HG03432 (cell line): ENCODE measurements at regions not wholly inside any gene's neighbourhood (a gene's known extent, or its start where the extent isn't known, plus 50 kb on each side); places are given as distances from the start of the nearest gene placed in this dataset.

Source experiments
- ATAC-seq: cut with Tn5 transposase; IDR thresholded peaks from one replicate; pipeline ENCODE4 v1.9.1; 2021; ENCODE audit warnings: mild to moderate bottlenecking, moderate library complexity; ENCODE audit not compliant: unreplicated experiment

DNA sequence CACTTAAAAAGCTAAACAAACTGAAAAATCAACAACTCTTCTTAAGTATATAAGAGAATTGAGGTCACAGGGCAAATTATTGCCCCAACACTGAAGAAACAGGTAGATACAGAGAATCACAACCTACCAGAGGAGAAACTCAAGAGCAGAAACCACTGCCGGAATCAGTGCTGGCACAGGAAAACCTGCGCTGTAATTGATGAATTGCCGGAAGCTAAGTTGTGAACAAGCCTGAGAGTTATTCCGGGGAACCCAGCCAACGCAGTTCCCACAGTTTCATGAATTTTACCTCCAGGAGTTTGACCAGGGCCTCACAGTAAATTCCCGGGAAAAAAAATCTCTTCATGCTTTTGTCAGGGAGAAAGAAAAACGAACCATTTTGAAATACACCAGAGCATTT, 657.1 kb upstream of the BRINP3 start:
- no peak for ATAC-seq

- ATAC-seq: no peak
These were observed 662.4 kb upstream of the BRINP3 start for GRCh38 chr1:191140038-191140437.

DNA sequence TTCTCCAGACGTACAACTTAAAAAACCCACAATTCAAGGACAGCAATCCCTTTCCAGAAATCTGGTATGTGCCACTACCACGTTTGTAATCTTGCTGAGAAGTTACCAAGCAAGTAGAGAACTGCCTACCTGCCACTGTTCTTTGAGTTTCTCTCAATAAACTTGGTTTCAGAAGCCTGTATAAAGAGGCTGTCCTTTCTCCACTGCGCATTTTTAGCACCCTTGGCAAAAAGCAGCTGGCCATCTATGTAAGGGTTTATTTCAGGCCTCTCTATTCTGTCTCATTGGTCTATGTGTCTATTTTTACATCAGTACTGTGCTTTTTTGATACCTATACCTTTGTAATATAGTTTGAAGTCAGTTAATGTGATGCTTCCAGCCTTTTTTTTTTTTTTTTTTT, 665.1 kb upstream of the BRINP3 start:
- ATAC-seq: no peak

- no peak for ATAC-seq
These were observed 668.2 kb upstream of the BRINP3 start for GRCh38 chr1:191145834-191146233.

DNA sequence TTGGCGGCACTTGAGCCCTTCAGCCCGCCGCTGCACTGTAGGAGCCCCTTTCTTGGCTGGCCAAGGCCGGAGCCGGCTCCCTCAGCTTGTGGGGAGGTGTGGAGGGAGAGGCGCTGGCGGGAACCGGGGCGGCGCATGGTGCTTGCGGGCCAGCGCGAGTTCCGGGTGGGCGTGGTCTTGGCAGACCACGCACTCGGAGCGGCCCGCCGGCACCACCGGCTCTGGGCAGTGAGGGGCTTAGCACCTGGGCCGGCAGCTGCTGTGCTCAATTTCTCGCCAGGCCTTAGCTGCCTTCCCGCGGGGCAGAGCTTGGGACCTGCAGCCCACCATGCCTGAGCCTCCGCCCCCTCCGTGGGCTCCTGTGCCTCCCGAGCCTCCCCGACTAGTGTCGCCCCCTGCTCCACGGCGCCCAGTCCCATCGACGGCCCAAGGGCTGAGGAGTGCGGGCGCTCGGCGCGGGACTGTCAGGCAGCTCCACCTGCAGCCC, 673.7 kb upstream of the BRINP3 start:
- no peak for ATAC-seq

DNA sequence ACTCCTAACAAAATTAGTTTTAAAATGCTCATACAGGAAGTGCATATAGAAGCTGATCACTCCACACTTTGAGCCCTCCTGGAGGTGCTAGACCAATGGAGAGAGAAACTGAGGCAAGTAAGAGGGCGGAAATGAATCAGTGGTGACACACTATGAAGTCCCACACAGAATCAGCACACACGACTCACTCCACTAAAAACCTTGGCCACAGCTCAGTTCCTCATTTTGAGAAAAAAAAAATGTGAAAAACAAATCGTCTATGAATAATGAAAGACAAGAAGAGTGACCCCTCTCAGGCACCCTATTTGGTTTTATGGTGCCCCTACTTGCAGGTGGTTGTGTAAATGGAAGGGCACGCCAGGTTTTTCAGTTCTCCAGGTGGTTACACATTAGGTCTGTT, 675.1 kb upstream of the BRINP3 start:
- ATAC-seq: peak; percentile 53

DNA sequence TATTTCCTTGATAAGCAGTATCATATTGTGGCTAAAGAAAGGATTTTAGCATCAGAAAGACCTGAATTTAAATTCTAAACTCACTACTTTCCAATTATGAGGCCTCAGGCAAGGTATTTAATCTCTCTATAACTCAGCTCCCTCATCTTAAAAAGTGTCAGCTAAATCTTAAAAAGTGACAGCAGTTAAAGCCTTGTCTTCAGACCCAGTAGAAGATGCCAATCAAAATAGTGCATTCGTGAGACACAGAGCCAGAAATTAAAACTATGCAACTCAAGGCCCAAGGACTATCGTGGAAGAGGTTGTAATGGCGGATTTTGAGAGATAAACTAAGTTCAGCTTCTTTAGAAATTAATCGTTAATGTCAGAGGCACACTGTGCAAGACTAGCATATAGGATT, 677.5 kb upstream of the BRINP3 start:
- ATAC-seq: no peak

DNA sequence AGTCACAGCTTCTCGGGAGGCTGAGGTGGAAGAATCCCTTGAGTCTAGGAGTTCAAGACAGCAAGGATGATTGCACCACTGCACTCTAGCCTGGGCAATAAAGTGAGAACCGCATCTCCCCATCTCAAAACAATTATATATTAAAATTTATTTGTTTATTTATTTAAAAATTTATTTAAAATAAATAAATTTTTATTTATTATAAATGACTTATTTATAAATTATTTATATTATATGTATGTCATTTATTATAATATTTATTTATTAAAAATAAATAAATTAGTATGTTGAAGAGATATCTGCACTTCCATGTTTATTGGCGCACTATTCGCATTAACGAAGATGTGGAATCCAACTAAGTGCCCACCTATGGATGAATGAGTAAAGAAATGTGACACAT, 683.2 kb upstream of the BRINP3 start:
- ATAC-seq: no peak

DNA sequence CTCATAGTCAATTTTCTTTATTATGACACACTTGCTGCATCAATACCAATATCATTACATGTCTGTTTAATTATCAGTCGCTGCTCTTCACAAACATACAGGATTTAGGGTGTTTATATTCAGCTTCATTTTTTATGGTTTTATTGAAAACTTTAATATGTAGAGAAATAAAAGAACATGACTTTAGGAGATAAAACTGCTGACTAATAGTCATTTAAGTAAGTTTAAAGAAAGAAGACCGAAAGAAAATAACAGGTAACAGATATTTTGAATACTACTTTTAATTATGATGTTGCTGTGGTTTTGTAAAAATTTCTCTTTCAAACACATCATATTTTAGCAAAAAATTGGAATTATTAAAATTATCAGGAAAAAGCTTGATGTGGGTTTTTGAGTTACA, 685.1 kb upstream of the BRINP3 start:
- ATAC-seq: no peak

- ATAC-seq: no peak
These were observed 686.0 kb upstream of the BRINP3 start for GRCh38 chr1:191163621-191164020.

DNA sequence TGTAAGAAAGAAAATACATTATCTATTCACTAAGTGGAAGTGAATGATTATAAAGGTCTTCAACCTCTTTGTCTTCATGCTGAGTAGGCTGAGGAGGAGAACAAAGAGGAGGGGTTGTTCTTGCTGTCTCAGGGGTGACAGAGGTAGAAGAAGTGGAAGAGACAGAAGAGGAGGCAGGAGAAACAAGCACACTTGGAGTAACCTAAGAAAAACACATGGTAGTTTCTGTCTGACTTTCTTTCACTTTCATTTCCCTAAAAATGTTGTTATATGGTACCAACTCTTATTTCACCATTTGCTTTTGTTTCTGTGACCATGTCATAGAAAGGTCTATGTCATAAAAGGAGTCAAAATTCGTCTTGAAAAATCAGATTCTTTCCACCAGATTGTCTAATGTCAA, 696.6 kb upstream of the BRINP3 start:
- peak; percentile 99 for ATAC-seq

DNA sequence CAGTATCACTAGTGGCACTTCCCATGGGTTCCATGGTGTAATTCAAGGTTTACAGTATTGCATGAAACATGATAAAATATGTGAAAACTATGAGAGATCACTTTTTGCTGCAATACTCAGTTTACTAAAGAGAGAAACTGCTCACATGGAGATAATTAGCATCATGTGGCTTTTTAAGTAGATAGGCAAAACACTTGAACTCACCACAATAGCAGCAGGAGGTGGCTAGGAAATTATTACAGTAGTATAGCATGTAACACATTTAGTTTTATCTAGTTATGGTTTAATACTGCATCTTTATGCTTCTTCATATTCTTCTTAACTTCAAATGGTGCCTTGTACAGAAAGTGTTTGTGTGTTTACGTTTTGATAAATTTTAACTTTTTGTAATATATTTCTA, 698.5 kb upstream of the BRINP3 start:
- no peak for ATAC-seq

DNA sequence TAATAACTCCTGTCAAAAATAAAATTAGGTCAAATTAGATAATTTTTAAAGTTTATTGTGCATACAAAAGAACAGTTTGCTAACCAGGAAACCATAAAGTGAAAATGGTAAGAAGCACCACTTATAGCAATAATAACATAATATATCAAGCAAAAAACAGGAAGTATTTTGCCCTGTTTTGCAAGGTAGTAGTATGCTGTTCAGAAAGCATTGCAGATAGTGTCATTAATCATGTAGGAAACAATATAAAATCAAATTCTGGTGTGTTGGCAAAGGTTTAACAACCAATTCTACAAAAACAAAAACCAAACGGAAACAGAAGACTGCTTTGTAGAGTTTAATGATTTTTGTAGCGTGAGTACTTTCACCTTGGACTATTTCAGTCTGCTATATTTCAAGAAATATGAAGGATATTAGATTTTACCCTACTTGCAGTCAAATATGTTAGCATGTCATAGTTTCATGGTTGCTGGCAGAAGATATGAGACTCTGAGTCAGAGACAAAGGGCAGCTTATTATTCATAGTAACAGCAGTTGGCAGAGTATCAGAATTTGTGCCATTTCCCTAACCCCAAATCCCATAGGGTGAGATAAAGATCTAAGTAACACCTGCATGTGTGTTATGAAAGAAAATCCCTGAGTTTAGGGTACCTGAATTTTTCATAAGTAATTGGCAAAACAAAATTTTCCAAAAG, 729.0 kb upstream of the BRINP3 start:
- ATAC-seq: peak; percentile 58

GRCh38 chr1:191222206-191222605, 744.5 kb upstream of the BRINP3 start:
- no peak for ATAC-seq

GRCh38 chr1:191240925-191241324, 763.3 kb upstream of the BRINP3 start:
- ATAC-seq: no peak

DNA sequence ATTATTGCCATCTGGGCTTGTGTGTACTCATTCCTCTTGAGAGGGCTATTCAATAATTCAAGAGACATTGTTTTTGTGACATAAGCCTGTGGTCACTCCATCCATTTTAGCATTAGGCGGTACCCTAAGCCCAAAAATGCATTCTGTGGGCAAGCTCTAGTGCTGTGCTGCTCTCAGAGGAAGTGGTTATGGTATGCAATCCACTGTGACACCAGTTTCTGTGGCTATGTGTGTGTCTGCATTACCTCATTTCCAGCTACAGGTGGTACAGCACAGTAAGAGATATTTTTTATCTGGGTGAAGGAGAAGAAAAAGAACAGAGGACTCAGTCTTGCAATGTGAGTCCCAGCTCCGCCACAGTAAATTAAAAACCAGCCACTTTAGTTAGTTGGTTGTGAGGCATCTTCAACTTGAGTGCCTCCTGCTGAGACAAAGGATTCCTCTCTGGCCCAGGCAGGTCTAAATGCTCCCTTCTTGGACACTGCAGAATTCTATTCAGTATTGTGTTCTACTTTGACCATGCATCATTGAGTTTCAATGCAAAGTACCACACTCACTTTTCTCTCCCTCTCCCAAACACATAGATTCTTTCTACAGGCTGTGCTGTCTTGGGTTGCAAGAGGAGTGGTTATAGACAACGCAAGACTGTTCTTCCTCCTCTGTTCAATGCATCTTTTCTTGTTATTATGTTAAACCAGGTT, 777.8 kb upstream of the BRINP3 start:
- ATAC-seq: peak; percentile 76

DNA sequence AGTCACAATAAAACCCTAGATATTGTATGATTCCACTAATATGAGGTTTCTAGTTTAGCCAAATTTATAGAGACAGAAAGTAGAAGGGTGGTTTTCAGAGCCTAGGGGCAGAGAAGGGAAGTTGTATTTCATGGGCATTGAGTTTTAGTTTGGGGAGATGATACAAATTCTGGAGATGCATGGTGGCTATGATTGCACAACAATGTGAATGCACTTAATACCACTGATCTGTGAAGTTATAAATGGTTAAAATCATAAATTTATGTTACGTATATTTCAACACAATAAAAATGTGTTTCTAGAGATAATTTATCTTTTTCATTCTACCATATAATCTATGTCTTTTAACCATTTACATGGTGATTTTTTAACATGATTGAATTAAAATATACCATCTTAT, 779.3 kb upstream of the BRINP3 start:
- ATAC-seq: no peak

DNA sequence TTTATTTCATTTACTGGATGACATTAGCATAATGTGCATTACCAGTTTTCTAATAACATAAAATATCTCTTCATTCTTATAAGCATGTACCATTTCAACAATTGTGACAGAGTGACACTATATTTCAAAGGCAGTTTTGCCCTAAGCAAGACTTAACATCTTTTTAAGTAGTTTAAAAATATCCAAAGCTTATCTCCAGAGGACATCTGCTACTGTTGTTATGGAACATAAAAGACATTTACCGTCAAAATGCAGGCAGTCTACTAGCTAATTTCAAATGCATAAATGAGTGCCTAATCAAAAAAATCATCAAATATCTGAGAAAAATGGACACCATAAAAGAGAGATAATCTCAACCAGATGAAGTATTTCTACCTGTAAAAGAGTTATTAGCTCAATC, 782.4 kb upstream of the BRINP3 start:
- ATAC-seq: no peak

- no peak for ATAC-seq
These were observed 783.4 kb upstream of the BRINP3 start for GRCh38 chr1:191261111-191261510.

- ATAC-seq: no peak
These were observed 801.7 kb upstream of the BRINP3 start for GRCh38 chr1:191279266-191279800.

DNA sequence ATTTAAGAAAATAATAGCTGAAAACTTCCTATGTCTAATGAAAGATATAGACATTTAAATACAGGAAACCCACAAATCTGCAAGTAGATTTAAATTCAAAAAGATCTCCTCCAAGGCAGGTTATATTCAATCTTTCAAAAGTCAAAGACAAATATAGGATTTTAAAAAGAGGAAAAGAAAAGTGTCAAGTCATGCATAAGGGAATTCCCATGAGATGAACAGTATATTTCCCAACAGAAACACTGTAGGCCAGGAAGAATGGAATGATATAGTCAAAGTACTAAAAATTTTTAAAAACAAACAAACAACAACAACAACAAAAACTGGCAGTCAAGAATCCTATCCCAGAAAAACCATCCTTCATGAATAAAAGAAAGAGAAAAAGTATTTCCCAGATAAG, 806.5 kb upstream of the BRINP3 start:
- no peak for ATAC-seq

DNA sequence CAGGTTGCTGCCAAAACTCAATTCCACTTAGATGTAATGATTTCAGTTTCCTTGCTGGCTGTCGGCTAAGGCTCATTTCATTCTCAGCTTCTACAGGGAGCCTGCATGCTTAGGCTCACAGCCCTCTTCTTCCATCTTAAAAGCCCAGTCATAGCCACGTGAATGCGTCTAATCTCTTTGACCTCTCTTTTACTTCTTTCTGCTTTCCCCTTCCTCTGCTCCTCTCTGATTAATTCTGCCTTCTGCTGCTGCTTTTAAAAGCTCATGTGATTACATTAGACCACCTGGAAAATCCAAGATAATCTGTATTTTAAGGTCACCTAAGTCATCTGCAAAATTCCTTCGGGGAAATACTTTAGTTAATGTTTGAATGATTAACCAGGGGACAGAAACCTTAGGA, 812.8 kb upstream of the BRINP3 start:
- ATAC-seq: no peak
